CD14-positive monocyte (primary cell): ENCODE measurements at regions not wholly inside any gene's neighbourhood (a gene's known extent, or its start where the extent isn't known, plus 50 kb on each side); places are given as distances from the start of the nearest gene placed in this dataset.

Source experiments
- DNase-seq, 3 donors: peaks; one replicate each; pipeline ENCODE4 v3.0.0-alpha.2; 2011 to 2022
- H2AFZ ChIP-seq: 2 replicates; pipeline ENCODE4 v1.6.0; 2012; ENCODE audit warnings: mild to moderate bottlenecking, low read depth, low read length, inconsistent platforms; ENCODE audit not compliant: insufficient read depth, poor library complexity, severe bottlenecking
- H3K27ac ChIP-seq, 2 donors: 1 replicate in 1 of 2; 2 replicates in 1 of 2; pipeline ENCODE4 v1.5.1; 2012 to 2013; ENCODE audit warnings: low read length in 2 of 2, control low read depth in 1 of 2, inconsistent platforms in 1 of 2, low read depth in 1 of 2, mild to moderate bottlenecking in 1 of 2
- H3K27me3 ChIP-seq, 2 donors: one replicate each; pipeline versions ENCODE4 v1.6.0 to v1.6.1; 2011 to 2013; ENCODE audit warnings: low read length in 2 of 2; ENCODE audit not compliant: control insufficient read depth in 2 of 2, insufficient read depth in 2 of 2
- H3K36me3 ChIP-seq, 2 donors: replicated peaks in 1 of 2; 1 replicate in 1 of 2; 2 replicates in 1 of 2; pipeline versions ENCODE4 v1.5.1 to v1.6.1; 2012 to 2013; ENCODE audit warnings: low read length in 2 of 2, control low read depth in 1 of 2, inconsistent platforms in 1 of 2, mild to moderate bottlenecking in 1 of 2; ENCODE audit not compliant: insufficient read depth in 2 of 2, control insufficient read depth in 1 of 2
- H3K4me1 ChIP-seq, 2 donors: 1 replicate in 1 of 2; 2 replicates in 1 of 2; pipeline versions ENCODE4 v1.5.1 to v1.6.1; 2012 to 2013; ENCODE audit warnings: low read length in 2 of 2, control low read depth in 1 of 2, inconsistent platforms in 1 of 2, mild to moderate bottlenecking in 1 of 2, moderate library complexity in 1 of 2; ENCODE audit not compliant: insufficient read depth in 2 of 2, control insufficient read depth in 1 of 2
- H3K4me2 ChIP-seq: replicated peaks from 2 replicates; pipeline ENCODE3; 2012; ENCODE audit warnings: low read length, moderate library complexity, mild to moderate bottlenecking; ENCODE audit not compliant: poor library complexity, severe bottlenecking; ENCODE audit errors: extremely low read depth
- H3K4me3 ChIP-seq, 3 experiments: fragments of 200-600 bp in 1 of 3; sonication (generic) in 1 of 3; replicated peaks in 1 of 3; 1 replicate in 2 of 3; 2 replicates in 1 of 3; pipeline ENCODE4 v1.5.1; 2011 to 2013; ENCODE audit warnings: low read length in 3 of 3, mild to moderate bottlenecking in 3 of 3, control low read depth in 2 of 3, low read depth in 2 of 3, inconsistent platforms in 1 of 3, moderate library complexity in 1 of 3
- H3K79me2 ChIP-seq: 2 replicates; pipeline ENCODE4 v1.6.0; 2012; ENCODE audit warnings: mild to moderate bottlenecking, control low read depth, inconsistent platforms, low read length, moderate library complexity; ENCODE audit not compliant: insufficient read depth
- H3K9ac ChIP-seq: 2 replicates; pipeline ENCODE4 v1.6.0; 2017; ENCODE audit warnings: low read length, mild to moderate bottlenecking; ENCODE audit not compliant: insufficient read depth, poor library complexity, severe bottlenecking
- H3K9me3 ChIP-seq, 2 donors: replicated peaks in 1 of 2; 1 replicate in 1 of 2; 2 replicates in 1 of 2; pipeline versions ENCODE4 v1.5.1 to v1.6.1; 2012 to 2013; ENCODE audit warnings: low read length in 2 of 2, control low read depth in 1 of 2; ENCODE audit not compliant: control insufficient read depth in 1 of 2, insufficient read depth in 1 of 2
- H4K20me1 ChIP-seq: 2 replicates; pipeline ENCODE4 v1.6.0; 2012; ENCODE audit warnings: mild to moderate bottlenecking, low read length, control low read depth, moderate library complexity; ENCODE audit not compliant: insufficient read depth
- H3K27ac Mint-ChIP-seq, 7 donors: one replicate each; pipeline ENCODE4 v1.8.0; 2020; ENCODE audit warnings: mild to moderate bottlenecking in 7 of 7, mixed read lengths in 7 of 7, moderate library complexity in 6 of 7, inconsistent platforms in 2 of 7
- H3K27me3 Mint-ChIP-seq, 3 donors: one replicate each; pipeline ENCODE4 v1.8.0; 2021 to 2022; ENCODE audit warnings: low read depth in 3 of 3, mild to moderate bottlenecking in 3 of 3, mixed read lengths in 3 of 3, moderate library complexity in 3 of 3, inconsistent platforms in 1 of 3
- H3K36me3 Mint-ChIP-seq, 2 donors: one replicate each; pipeline ENCODE4 v1.8.0; 2020; ENCODE audit warnings: mixed read lengths in 2 of 2, inconsistent platforms in 1 of 2, mild to moderate bottlenecking in 1 of 2
- H3K4me1 Mint-ChIP-seq: one replicate; pipeline ENCODE4 v1.8.0; 2020; ENCODE audit warnings: mild to moderate bottlenecking, mixed read lengths
- H3K4me3 Mint-ChIP-seq, 2 donors: one replicate each; pipeline ENCODE4 v1.8.0; 2020; ENCODE audit warnings: mild to moderate bottlenecking in 2 of 2, mixed read lengths in 2 of 2, moderate library complexity in 1 of 2
- H3K9me3 Mint-ChIP-seq, 7 donors: one replicate each; pipeline ENCODE4 v1.8.0; 2020 to 2022; ENCODE audit warnings: mixed read lengths in 7 of 7, mild to moderate bottlenecking in 6 of 7, moderate library complexity in 6 of 7, inconsistent platforms in 2 of 7
- CTCF ChIP-seq: fragments of 200-600 bp; IDR thresholded peaks from one replicate; pipeline ENCODE4 v1.8.0; 2022; ENCODE audit warnings: antibody characterized with exemption, mild to moderate bottlenecking
- WGBS: methylation state at CpG from one replicate; pipeline ENCODE4 v1.1.5; 2013; ENCODE audit warnings: missing lambda C conversion rate; ENCODE audit not compliant: insufficient coverage; 5-methylcytosine and 5-hydroxymethylcytosine counted together
- intact Hi-C, 2 donors: fragments of 100-400 bp; cut with micrococcal nuclease; formaldehyde crosslinking; loops; one replicate each; pipeline versions ENCODE4 v1.15.0 to v1.15.1; 2023

DNA sequence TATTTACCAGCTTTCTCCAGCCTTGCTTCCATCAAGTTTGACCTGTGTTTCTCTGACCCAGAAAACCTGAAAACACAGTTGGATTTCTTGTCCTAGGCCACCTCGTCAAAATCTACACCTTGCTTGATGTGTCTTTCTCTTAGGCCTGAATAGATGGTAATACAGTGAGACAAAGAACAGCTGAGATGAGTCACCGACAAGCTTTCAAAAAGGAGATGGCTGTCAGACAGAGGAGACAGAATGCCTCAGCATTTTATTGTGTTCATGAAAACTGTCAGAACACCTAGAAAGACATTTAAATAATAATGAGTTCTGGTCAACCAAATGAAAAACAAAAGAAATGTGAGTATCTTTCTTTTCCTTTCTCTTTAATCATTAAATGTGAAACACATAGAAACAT, 119.7 kb upstream of the SORCS1 start:
- no peaks in the 10 kb centered on the region for H4K20me1 ChIP-seq
- no peak overlapping the region for H3K4me3 ChIP-seq
- WGBS: 100% methylated on average over 1 of the region's 2 CpGs
- no peaks in the 10 kb centered on the region for H3K36me3 Mint-ChIP-seq
- no peaks in the 10 kb centered on the region for H3K36me3 ChIP-seq
- H3K27me3 ChIP-seq: no peaks in the 10 kb centered on the region
- H3K27me3 Mint-ChIP-seq: no peaks in the 10 kb centered on the region
- H3K4me2 ChIP-seq: no peak overlapping the region
- H3K9me3 ChIP-seq: no peaks in the 10 kb centered on the region
- H3K9me3 Mint-ChIP-seq: peaks cover 0 to 9% (median 3%) of the 10 kb centered on the region in 7 donors
- no peak overlapping the region for H3K27ac ChIP-seq
- H3K4me1 ChIP-seq: no peaks in the 10 kb centered on the region
- no peak overlapping the region for H3K4me3 Mint-ChIP-seq
- H2AFZ ChIP-seq: no peak overlapping the region
- intact Hi-C loops: no loop called here
- no peak for TF ChIP-seq CTCF
- H3K79me2 ChIP-seq: no peaks in the 10 kb centered on the region
- no peak overlapping the region for H3K27ac Mint-ChIP-seq
- no peak overlapping the region for H3K9ac ChIP-seq
- no peak for DNase-seq
- H3K4me1 Mint-ChIP-seq: no peaks in the 10 kb centered on the region

DNA sequence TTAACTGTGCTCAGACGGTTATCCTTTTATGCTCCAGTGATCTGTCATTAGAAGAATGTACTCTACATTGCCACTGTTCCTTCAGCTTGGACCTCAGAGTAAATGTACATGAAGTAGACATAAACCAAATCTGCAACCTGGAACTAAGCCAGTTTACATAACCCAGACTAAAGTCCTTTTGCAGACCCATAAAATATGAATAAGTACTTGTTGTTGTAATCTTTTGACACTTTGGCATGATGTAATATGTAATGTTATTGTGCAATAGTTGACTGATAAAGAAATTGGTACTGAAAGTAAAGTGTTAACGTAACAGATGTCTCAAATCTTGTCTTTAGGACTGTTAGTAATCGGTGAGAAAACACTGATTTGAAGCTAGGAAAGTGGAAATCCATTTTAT, 115.8 kb upstream of the SORCS1 start:
- 40% methylated on average over 1 of the region's 3 CpGs for WGBS
- Mint-ChIP-seq H3K36me3 (no peaks in the 10 kb centered on the region), H3K4me3 (no peak overlapping the region), H3K9me3 (peaks cover 0 to 11% (median 3%) of the 10 kb centered on the region in 7 donors), H3K27me3 (peaks cover 0 to 2% (median 0%) of the 10 kb centered on the region in 3 donors), H3K4me1 (no peaks in the 10 kb centered on the region), H3K27ac (no peak overlapping the region)
- Histone ChIP-seq H3K9ac (no peak overlapping the region), H3K79me2 (no peaks in the 10 kb centered on the region), H3K4me2 (no peak overlapping the region), H2AFZ (no peak overlapping the region), H3K9me3 (no peaks in the 10 kb centered on the region), H3K4me3 (no peak overlapping the region), H3K27ac (no peak overlapping the region), H3K4me1 (no peaks in the 10 kb centered on the region), H4K20me1 (no peaks in the 10 kb centered on the region), H3K27me3 (no peaks in the 10 kb centered on the region), H3K36me3 (no peaks in the 10 kb centered on the region)
- intact Hi-C loops: no loop called here
- no peak for TF ChIP-seq CTCF
- DNase-seq: no peak
